ENCODE measurements at regions not wholly inside any gene's neighbourhood (a gene's known extent, or its start where the extent isn't known, plus 50 kb on each side); places are given as distances from the start of the nearest gene placed in this dataset.

DNA sequence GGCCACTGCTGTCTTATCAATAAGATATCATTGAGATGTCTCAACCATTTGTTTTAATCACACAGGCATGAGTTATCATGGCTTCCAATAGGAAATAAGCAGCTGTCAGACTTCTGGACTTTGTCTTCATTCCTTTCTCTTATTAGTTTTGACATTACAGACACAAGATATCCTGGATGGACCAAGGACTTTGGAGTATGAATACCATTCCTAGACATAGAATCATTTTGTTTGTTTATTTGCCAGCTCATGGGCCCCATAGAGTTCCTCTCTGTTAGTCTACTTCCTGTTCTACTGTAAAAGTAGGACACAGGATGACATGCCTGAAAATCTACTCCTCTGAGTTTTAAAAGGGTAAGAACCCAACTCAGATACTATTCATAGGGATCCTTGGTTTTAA is 77.7 kb upstream of the KCNJ16 start:
- no peak for TF ChIP-seq POLR2AphosphoS5 (IDR thresholded peaks at IDR 0.05)
- TF ChIP-seq, protein P1, sequence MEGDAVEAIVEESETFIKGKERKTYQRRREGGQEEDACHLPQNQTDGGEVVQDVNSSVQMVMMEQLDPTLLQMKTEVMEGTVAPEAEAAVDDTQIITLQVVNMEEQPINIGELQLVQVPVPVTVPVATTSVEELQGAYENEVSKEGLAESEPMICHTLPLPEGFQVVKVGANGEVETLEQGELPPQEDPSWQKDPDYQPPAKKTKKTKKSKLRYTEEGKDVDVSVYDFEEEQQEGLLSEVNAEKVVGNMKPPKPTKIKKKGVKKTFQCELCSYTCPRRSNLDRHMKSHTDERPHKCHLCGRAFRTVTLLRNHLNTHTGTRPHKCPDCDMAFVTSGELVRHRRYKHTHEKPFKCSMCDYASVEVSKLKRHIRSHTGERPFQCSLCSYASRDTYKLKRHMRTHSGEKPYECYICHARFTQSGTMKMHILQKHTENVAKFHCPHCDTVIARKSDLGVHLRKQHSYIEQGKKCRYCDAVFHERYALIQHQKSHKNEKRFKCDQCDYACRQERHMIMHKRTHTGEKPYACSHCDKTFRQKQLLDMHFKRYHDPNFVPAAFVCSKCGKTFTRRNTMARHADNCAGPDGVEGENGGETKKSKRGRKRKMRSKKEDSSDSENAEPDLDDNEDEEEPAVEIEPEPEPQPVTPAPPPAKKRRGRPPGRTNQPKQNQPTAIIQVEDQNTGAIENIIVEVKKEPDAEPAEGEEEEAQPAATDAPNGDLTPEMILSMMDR (IDR thresholded peaks at IDR 0.05): no peak

All from upper lobe of left lung (tissue), 4 donors.